Neuronal stem cell (in vitro differentiated cells): ENCODE measurements at regions not wholly inside any gene's neighbourhood (a gene's known extent, or its start where the extent isn't known, plus 50 kb on each side); places are given as distances from the start of the nearest gene placed in this dataset.

Source experiments
- DNase-seq: peaks from one replicate; pipeline ENCODE4 v3.0.0-alpha.2; 2013; ENCODE audit warnings: low spot score
- H2AFZ ChIP-seq: one replicate; pipeline ENCODE4 v1.6.1; 2013; ENCODE audit warnings: mild to moderate bottlenecking, low read length, inconsistent platforms
- H2AK5ac ChIP-seq: 2 replicates; pipeline ENCODE4 v1.6.1; 2013; ENCODE audit warnings: low read depth, mild to moderate bottlenecking, inconsistent platforms, low read length, moderate library complexity, mixed read lengths
- H2BK120ac ChIP-seq: 2 replicates; pipeline ENCODE4 v1.6.1; 2013; ENCODE audit warnings: low read depth, mild to moderate bottlenecking, inconsistent platforms, low read length, moderate library complexity, mixed read lengths
- H2BK12ac ChIP-seq: one replicate; pipeline ENCODE4 v1.6.1; 2013; ENCODE audit warnings: low read length, inconsistent platforms
- H2BK15ac ChIP-seq: 2 replicates; pipeline ENCODE4 v1.6.1; 2013; ENCODE audit warnings: mild to moderate bottlenecking, low read length, inconsistent platforms, mixed read lengths
- H2BK5ac ChIP-seq: one replicate; pipeline ENCODE4 v1.6.1; 2013; ENCODE audit warnings: inconsistent platforms, mild to moderate bottlenecking, low read length, moderate library complexity
- H3K14ac ChIP-seq: one replicate; pipeline ENCODE4 v1.6.1; 2013; ENCODE audit warnings: low read length, inconsistent platforms
- H3K18ac ChIP-seq: 2 replicates; pipeline ENCODE4 v1.6.1; 2013; ENCODE audit warnings: low read length, inconsistent platforms
- H3K23ac ChIP-seq: 2 replicates; pipeline ENCODE4 v1.6.1; 2013; ENCODE audit warnings: low read depth, mild to moderate bottlenecking, mixed read lengths, low read length, inconsistent platforms; ENCODE audit not compliant: poor library complexity
- H3K27ac ChIP-seq: replicated peaks from 3 replicates; pipeline ENCODE4 v1.5.1; 2013; ENCODE audit warnings: low read length, inconsistent platforms
- H3K27me3 ChIP-seq, 3 experiments: 2 replicates each; pipeline ENCODE4 v1.6.1; 2013; ENCODE audit warnings: low read length in 3 of 3, mild to moderate bottlenecking in 2 of 3, inconsistent platforms in 1 of 3, low read depth in 1 of 3, mixed read lengths in 1 of 3, moderate library complexity in 1 of 3; ENCODE audit not compliant: control insufficient read depth in 3 of 3, insufficient read depth in 3 of 3
- H3K36me3 ChIP-seq, 2 donors: replicated peaks in 1 of 2; 2 replicates each; pipeline ENCODE4 v1.6.1; 2013; ENCODE audit warnings: low read length in 2 of 2; ENCODE audit not compliant: control insufficient read depth in 2 of 2, insufficient read depth in 2 of 2
- H3K4ac ChIP-seq: 2 replicates; pipeline ENCODE4 v1.6.1; 2013; ENCODE audit warnings: inconsistent platforms, mild to moderate bottlenecking, low read length, moderate library complexity
- H3K4me1 ChIP-seq, 2 donors: 1 replicate in 1 of 2; 2 replicates in 1 of 2; pipeline ENCODE4 v1.6.1; 2013; ENCODE audit warnings: low read length in 2 of 2, low read depth in 1 of 2; ENCODE audit not compliant: control insufficient read depth in 2 of 2, insufficient read depth in 1 of 2
- H3K4me2 ChIP-seq: one replicate; pipeline ENCODE4 v1.6.1; 2013; ENCODE audit warnings: mild to moderate bottlenecking, low read length, inconsistent platforms; ENCODE audit not compliant: insufficient read depth, poor library complexity, severe bottlenecking
- H3K4me3 ChIP-seq, 2 donors: 2 replicates each; pipeline ENCODE4 v1.5.1; 2013; ENCODE audit warnings: low read length in 2 of 2, mild to moderate bottlenecking in 2 of 2, inconsistent platforms in 1 of 2, moderate library complexity in 1 of 2
- H3K79me1 ChIP-seq: one replicate; pipeline ENCODE4 v1.6.1; 2013; ENCODE audit warnings: low read depth, mild to moderate bottlenecking, inconsistent platforms, low read length, moderate library complexity
- H3K9ac ChIP-seq: one replicate; pipeline ENCODE4 v1.6.1; 2013; ENCODE audit warnings: mild to moderate bottlenecking, low read depth, low read length, inconsistent platforms; ENCODE audit not compliant: poor library complexity
- H3K9me3 ChIP-seq, 2 donors: replicated peaks in 1 of 2; 2 replicates each; pipeline versions ENCODE3 to v1.6.1; 2013; ENCODE audit warnings: low read length in 2 of 2, mild to moderate bottlenecking in 2 of 2, inconsistent platforms in 1 of 2, low read depth in 1 of 2, mixed read lengths in 1 of 2, moderate library complexity in 1 of 2; ENCODE audit not compliant: control insufficient read depth in 2 of 2, insufficient read depth in 1 of 2
- H4K8ac ChIP-seq: one replicate; pipeline ENCODE4 v1.6.1; 2013; ENCODE audit warnings: low read depth, mild to moderate bottlenecking, inconsistent platforms, low read length, moderate library complexity
- H4K91ac ChIP-seq: one replicate; pipeline ENCODE4 v1.6.1; 2013; ENCODE audit warnings: low read length, low read depth, mild to moderate bottlenecking, inconsistent platforms; ENCODE audit not compliant: poor library complexity
- whole genome bisulfite sequencing, 2 donors: extraction: QIAGEN DNeasy Blood & Tissue Kit; methylation state at CpG; one replicate each; pipeline ENCODE4 v1.1.7; 2013; ENCODE audit warnings: missing lambda C conversion rate in 2 of 2, mixed read lengths in 1 of 2; ENCODE audit not compliant: insufficient read length in 2 of 2, insufficient replicate concordance in 1 of 2; ENCODE audit errors: extremely low coverage in 2 of 2; 5-methylcytosine and 5-hydroxymethylcytosine counted together

DNA sequence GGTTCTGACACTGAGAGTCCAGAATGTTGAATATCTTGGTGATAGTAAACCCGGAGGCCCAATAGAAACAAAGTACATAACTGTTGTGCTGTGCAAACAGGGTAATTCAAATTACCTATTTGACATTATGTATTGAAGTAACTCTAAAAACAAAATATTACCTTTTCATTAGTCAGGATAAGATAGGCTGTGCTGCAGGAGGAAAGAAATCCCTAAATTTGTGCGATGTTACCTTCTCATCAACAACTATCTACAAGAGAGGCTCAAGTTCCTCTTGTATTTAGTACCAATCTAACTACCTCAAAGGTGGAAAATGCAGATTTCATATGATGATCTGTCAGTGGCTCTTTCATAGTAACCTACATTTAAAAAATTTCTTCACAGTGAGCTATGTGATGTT is 367.2 kb downstream of the ZFHX3 start:
- H3K79me1 ChIP-seq: no peaks in the 10 kb centered on the region
- H3K9me3 ChIP-seq: peaks cover 0 to 18% of the 10 kb centered on the region in 2 donors
- H3K23ac ChIP-seq: no peak overlapping the region
- H3K27me3 ChIP-seq: no peaks in the 10 kb centered on the region
- WGBS, 2 donors: no CpG with 5 or more reads among the region's 2 CpGs
- no peak overlapping the region for H2BK120ac ChIP-seq
- no peak overlapping the region for H3K14ac ChIP-seq
- H4K8ac ChIP-seq: no peak overlapping the region
- H3K4ac ChIP-seq: no peak overlapping the region
- no peak overlapping the region for H2BK12ac ChIP-seq
- no peak overlapping the region for H3K27ac ChIP-seq
- H3K36me3 ChIP-seq: peaks cover 2 to 6% of the 10 kb centered on the region in 2 donors
- no peak overlapping the region for H2BK15ac ChIP-seq
- H3K4me3 ChIP-seq: no peak overlapping the region
- DNase-seq: no peak
- no peak overlapping the region for H2AFZ ChIP-seq
- H3K9ac ChIP-seq: no peak overlapping the region
- no peak overlapping the region for H3K4me2 ChIP-seq
- no peak overlapping the region for H2AK5ac ChIP-seq
- H3K18ac ChIP-seq: no peak overlapping the region
- H3K4me1 ChIP-seq: no peaks in the 10 kb centered on the region
- no peak overlapping the region for H2BK5ac ChIP-seq
- H4K91ac ChIP-seq: no peak overlapping the region

DNA sequence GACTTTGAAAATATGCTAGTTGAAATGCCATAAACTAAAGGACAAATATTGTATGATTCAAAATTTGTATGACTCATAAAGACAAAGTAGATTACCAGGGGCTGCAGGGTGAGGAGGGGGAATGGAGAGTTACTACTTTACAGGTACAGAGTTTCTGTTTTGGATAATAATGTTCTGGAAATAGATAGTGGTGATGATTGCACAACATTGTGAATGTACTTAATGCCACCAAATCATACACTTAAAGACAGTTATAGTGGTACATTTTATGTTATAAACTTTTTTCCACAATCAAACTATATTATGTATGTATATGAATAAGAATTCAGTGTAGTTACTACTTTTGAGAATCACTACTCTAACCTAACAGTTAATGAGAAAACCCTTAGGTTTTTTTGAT is 368.1 kb downstream of the ZFHX3 start:
- H3K4ac ChIP-seq: no peak overlapping the region
- no peak overlapping the region for H3K27ac ChIP-seq
- no peak overlapping the region for H3K14ac ChIP-seq
- no peak overlapping the region for H4K8ac ChIP-seq
- H3K4me3 ChIP-seq: no peak overlapping the region
- H3K79me1 ChIP-seq: no peaks in the 10 kb centered on the region
- peaks cover 2 to 4% of the 10 kb centered on the region in 2 donors for H3K36me3 ChIP-seq
- H2BK12ac ChIP-seq: no peak overlapping the region
- no peak overlapping the region for H2BK5ac ChIP-seq
- no peak overlapping the region for H2AK5ac ChIP-seq
- no peak overlapping the region for H3K18ac ChIP-seq
- H2BK120ac ChIP-seq: no peak overlapping the region
- H3K9ac ChIP-seq: no peak overlapping the region
- H4K91ac ChIP-seq: no peak overlapping the region
- peaks cover 0 to 20% of the 10 kb centered on the region in 2 donors for H3K9me3 ChIP-seq
- H3K4me1 ChIP-seq: no peaks in the 10 kb centered on the region
- DNase-seq: no peak
- no peak overlapping the region for H3K4me2 ChIP-seq
- H2AFZ ChIP-seq: no peak overlapping the region
- no peak overlapping the region for H3K23ac ChIP-seq
- no peaks in the 10 kb centered on the region for H3K27me3 ChIP-seq
- H2BK15ac ChIP-seq: no peak overlapping the region

DNA sequence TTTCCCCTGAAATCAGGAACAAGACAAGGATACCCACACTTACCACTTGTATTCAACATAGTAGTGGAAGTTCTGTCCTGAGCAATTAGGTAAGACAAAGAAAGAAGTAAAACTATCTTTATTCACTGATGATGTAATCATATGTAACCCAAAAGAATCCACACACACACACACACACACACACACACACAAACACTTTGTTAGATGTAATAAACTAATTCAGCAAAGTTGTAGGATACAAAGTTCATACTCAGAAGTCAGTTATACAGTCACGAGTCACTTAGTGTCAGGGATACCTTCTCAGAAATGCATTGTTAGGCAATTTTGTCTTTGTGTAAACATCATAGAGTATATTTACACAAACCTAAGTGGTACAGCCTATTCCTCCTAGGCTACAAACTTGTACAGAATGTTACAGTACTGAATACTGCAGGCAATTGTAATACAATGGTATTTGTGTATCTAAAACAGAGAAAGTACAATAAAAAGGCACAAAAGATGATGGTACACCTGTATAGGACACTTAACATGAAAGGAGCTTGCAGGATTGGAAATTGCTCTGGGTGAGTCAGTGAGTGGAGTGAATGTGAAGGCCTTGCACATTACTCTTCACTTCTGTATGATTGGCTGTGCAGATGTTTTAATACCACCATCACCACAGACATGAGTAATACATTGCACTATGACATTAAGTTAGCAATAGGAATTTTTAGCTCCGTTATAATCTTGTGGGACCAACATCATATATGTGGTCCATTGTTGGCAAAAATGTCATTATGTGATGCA is 370.1 kb downstream of the ZFHX3 start:
- no peak overlapping the region for H3K18ac ChIP-seq
- H3K4me3 ChIP-seq: no peak overlapping the region
- H3K36me3 ChIP-seq: peaks cover 0 to 4% of the 10 kb centered on the region in 2 donors
- H2BK15ac ChIP-seq: no peak overlapping the region
- H2BK5ac ChIP-seq: no peak overlapping the region
- H3K9me3 ChIP-seq: peaks cover 0 to 32% of the 10 kb centered on the region in 2 donors
- no peak for DNase-seq
- no peak overlapping the region for H2BK12ac ChIP-seq
- no peak overlapping the region for H3K9ac ChIP-seq
- no peak overlapping the region for H2AK5ac ChIP-seq
- H2AFZ ChIP-seq: no peak overlapping the region
- H3K23ac ChIP-seq: no peak overlapping the region
- H3K14ac ChIP-seq: no peak overlapping the region
- H2BK120ac ChIP-seq: no peak overlapping the region
- no CpG with 5 or more reads among the region's 2 CpGs for WGBS, 2 donors
- H4K8ac ChIP-seq: no peak overlapping the region
- H3K27ac ChIP-seq: no peak overlapping the region
- H3K4me2 ChIP-seq: no peak overlapping the region
- H3K79me1 ChIP-seq: no peaks in the 10 kb centered on the region
- no peaks in the 10 kb centered on the region for H3K27me3 ChIP-seq
- H3K4ac ChIP-seq: no peak overlapping the region
- no peak overlapping the region for H4K91ac ChIP-seq
- H3K4me1 ChIP-seq: no peaks in the 10 kb centered on the region

DNA sequence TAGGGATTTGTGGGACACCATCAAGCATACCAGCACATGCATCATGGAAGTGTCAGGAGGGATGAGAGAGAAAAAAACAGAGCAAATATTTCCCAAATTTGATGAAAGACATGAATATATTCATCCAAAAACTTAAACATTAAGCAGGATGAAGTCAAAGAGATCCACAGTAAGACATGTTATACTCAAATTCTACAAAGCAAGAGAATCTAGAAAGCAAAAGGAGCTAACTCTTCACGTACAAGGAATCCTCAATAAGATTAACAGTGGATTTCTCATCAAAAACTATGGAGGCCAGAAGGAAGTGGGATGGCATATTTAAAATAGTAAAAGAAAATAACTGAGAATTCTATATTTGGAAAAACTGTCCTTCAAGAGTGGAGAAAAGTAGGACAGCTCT is 374.8 kb downstream of the ZFHX3 start:
- Histone ChIP-seq H3K27ac (no peak overlapping the region), H3K4ac (no peak overlapping the region), H3K9me3 (peaks cover 0 to 54% of the 10 kb centered on the region in 2 donors), H2AFZ (no peak overlapping the region), H4K8ac (no peak overlapping the region), H3K79me1 (no peaks in the 10 kb centered on the region), H3K4me1 (no peaks in the 10 kb centered on the region), H4K91ac (no peak overlapping the region), H3K23ac (no peak overlapping the region), H3K14ac (no peak overlapping the region), H2BK12ac (no peak overlapping the region), H3K36me3 (peaks cover 0 to 20% of the 10 kb centered on the region in 2 donors), H3K4me2 (no peak overlapping the region), H2BK15ac (no peak overlapping the region), H2BK5ac (no peak overlapping the region), H2BK120ac (no peak overlapping the region), H3K18ac (no peak overlapping the region), H2AK5ac (no peak overlapping the region), H3K9ac (no peak overlapping the region), H3K27me3 (no peaks in the 10 kb centered on the region), H3K4me3 (no peak overlapping the region)
- DNase-seq: no peak
- WGBS, 2 donors: no CpG with 5 or more reads among the region's 1 CpG
